Suprapubic skin (tissue), 4 donors: ENCODE measurements at regions not wholly inside any gene's neighbourhood (a gene's known extent, or its start where the extent isn't known, plus 50 kb on each side); places are given as distances from the start of the nearest gene placed in this dataset.
"Not testable (repeated sequence)": the region's sequence is repeated elsewhere in the genome, so short reads cannot be mapped to it uniquely, and the experiment has no call there.

Source experiments
- DNase-seq, 2 donors: peaks; one replicate each; pipeline ENCODE4 v3.0.0-alpha.2; 2019; ENCODE audit warnings: low spot score in 2 of 2
- H3K27ac ChIP-seq: fragments of 200-600 bp; sonication (generic); one replicate; pipeline ENCODE4 v1.5.1; 2019
- H3K27me3 ChIP-seq: fragments of 200-600 bp; sonication (generic); one replicate; pipeline ENCODE4 v1.5.1; 2019
- H3K36me3 ChIP-seq: fragments of 200-600 bp; sonication (generic); one replicate; pipeline ENCODE4 v1.5.1; 2019
- H3K4me1 ChIP-seq: fragments of 200-600 bp; sonication (generic); one replicate; pipeline ENCODE4 v1.5.1; 2019
- H3K4me3 ChIP-seq: fragments of 200-600 bp; sonication (generic); one replicate; pipeline ENCODE4 v1.5.1; 2019; ENCODE audit warnings: mild to moderate bottlenecking
- H3K9me3 ChIP-seq: fragments of 200-600 bp; sonication (generic); one replicate; pipeline ENCODE4 v1.5.1; 2019
- EP300 ChIP-seq: sonication (generic); formaldehyde crosslinking; IDR thresholded peaks from one replicate; pipeline ENCODE4 v1.6.1; 2017; ENCODE audit warnings: antibody characterized with exemption
- POLR2A ChIP-seq, 2 donors: fragments of 450-650 bp; IDR thresholded peaks; one replicate each; pipeline ENCODE4 v1.6.1; 2017; ENCODE audit warnings: antibody characterized with exemption in 2 of 2, mild to moderate bottlenecking in 2 of 2, moderate library complexity in 2 of 2
- POLR2AphosphoS5 ChIP-seq, 3 donors: sonication (generic); formaldehyde crosslinking; IDR thresholded peaks; one replicate each; pipeline ENCODE4 v1.6.1; 2017; ENCODE audit warnings: antibody characterized with exemption in 3 of 3
- WGBS: methylation state at CpG from one replicate; pipeline ENCODE4 v1.1.5; 2018; 5-methylcytosine and 5-hydroxymethylcytosine counted together
- TF ChIP-seq, protein P1 (sequence below), 2 donors: fragments of 200-600 bp in 1 of 2; fragments of 450-650 bp in 1 of 2; sonication (generic) in 1 of 2; IDR thresholded peaks; one replicate each; pipeline ENCODE4 v1.5.1; 2016 to 2019; ENCODE audit warnings: antibody characterized with exemption in 2 of 2, mild to moderate bottlenecking in 1 of 2, moderate library complexity in 1 of 2

- TF ChIP-seq, protein P1, sequence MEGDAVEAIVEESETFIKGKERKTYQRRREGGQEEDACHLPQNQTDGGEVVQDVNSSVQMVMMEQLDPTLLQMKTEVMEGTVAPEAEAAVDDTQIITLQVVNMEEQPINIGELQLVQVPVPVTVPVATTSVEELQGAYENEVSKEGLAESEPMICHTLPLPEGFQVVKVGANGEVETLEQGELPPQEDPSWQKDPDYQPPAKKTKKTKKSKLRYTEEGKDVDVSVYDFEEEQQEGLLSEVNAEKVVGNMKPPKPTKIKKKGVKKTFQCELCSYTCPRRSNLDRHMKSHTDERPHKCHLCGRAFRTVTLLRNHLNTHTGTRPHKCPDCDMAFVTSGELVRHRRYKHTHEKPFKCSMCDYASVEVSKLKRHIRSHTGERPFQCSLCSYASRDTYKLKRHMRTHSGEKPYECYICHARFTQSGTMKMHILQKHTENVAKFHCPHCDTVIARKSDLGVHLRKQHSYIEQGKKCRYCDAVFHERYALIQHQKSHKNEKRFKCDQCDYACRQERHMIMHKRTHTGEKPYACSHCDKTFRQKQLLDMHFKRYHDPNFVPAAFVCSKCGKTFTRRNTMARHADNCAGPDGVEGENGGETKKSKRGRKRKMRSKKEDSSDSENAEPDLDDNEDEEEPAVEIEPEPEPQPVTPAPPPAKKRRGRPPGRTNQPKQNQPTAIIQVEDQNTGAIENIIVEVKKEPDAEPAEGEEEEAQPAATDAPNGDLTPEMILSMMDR (IDR thresholded peaks at IDR 0.05), result no peak
- TF ChIP-seq POLR2AphosphoS5 (IDR thresholded peaks at IDR 0.05) (no peak), POLR2A (IDR thresholded peaks at IDR 0.05) (no peak), EP300 (no peak)
- WGBS, result 86% methylated on average over 3 of the region's 3 CpGs
- no peaks in the 10 kb centered on the region for H3K36me3 ChIP-seq
- H3K4me3 ChIP-seq, result no peak overlapping the region
- H3K27ac ChIP-seq, result no peak overlapping the region
- H3K27me3 ChIP-seq, result no peaks in the 10 kb centered on the region
- H3K4me1 ChIP-seq, result no peaks in the 10 kb centered on the region
- DNase-seq, result no peak
- no peaks in the 10 kb centered on the region for H3K9me3 ChIP-seq
Measured at GRCh38 chr7:43057141-43057540, 55.3 kb upstream of the HECW1 start.

DNA sequence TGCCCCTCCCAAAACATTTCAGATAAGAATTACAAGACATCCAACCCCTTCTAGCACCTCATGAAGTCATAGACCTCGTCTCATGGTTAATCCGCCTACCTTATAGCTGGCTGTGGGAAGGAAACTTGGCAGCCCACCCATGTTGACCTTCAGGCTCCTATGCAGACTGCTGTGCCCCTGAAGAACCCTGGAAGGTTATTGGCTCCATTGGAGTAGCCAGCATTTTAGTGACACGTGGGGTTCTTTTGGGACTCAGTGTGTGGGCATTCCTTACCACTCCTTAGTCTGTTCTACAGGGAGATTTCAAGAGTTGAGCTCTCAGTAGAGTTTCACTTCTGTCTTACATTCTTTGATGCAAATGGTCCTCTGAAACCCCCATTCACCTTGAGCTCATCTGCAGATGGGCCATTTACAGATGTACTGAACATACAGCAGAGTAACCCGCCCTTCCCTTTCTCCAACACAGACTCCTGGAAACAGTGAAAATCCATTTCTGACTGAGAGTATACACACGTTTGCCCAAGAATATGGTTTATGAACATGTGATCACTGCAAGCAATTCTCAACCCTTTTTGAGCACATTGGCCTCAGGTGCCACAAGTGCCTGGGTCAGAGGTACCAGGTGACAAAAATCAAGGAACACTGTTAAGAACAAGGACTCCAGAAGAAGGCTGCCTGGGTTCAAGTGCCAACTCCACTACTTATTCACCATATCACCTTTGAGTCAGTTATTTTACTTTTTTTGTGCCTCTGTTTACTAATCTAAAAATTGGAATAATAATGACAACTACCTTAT is 54.0 kb upstream of the HECW1 start:
- Histone ChIP-seq H3K27me3 (no peaks in the 10 kb centered on the region), H3K4me1 (no peaks in the 10 kb centered on the region), H3K4me3 (peak overlapping the region; percentile 29), H3K36me3 (no peaks in the 10 kb centered on the region), H3K27ac (no peak overlapping the region), H3K9me3 (no peaks in the 10 kb centered on the region)
- DNase-seq, result no peak
- WGBS, result 80% methylated on average over 5 of the region's 5 CpGs
- TF ChIP-seq EP300, result no peak
- TF ChIP-seq POLR2AphosphoS5 (IDR thresholded peaks at IDR 0.05), result no peak
- no peak for TF ChIP-seq POLR2A (IDR thresholded peaks at IDR 0.05)
- TF ChIP-seq, protein P1 (IDR thresholded peaks at IDR 0.05), result no peak

GRCh38 chr7:43059067-43059600 is 53.3 kb upstream of the HECW1 start:
- not testable (repeated sequence) for DNase-seq, H3K27me3 ChIP-seq, H3K4me1 ChIP-seq, H3K36me3 ChIP-seq, H3K9me3 ChIP-seq, H3K27ac ChIP-seq
- peak overlapping the region; percentile 29 for H3K4me3 ChIP-seq
- 73% methylated on average over 27 of the region's 33 CpGs for WGBS
